Small intestine (tissue), 7 donors: ENCODE measurements at regions not wholly inside any gene's neighbourhood (a gene's known extent, or its start where the extent isn't known, plus 50 kb on each side); places are given as distances from the start of the nearest gene placed in this dataset.
"Not testable (repeated sequence)": the region's sequence is repeated elsewhere in the genome, so short reads cannot be mapped to it uniquely, and the experiment has no call there.

Source experiments
- DNase-seq, 2 donors: peaks; one replicate each; pipeline versions ENCODE4 v3.0.0 to v3.0.0-alpha.2; 2013
- FAIRE-seq: peaks from 2 replicates; lab custom pipeline; 2012; peaks lifted over from hg19 to GRCh38; lab: Jason Lieb, UNC
- H3K27ac ChIP-seq, 3 donors: one replicate each; pipeline ENCODE4 v1.5.1; 2013; ENCODE audit warnings: low read length in 2 of 3, mild to moderate bottlenecking in 2 of 3, control low read depth in 1 of 3, inconsistent platforms in 1 of 3, low read depth in 1 of 3, moderate library complexity in 1 of 3
- H3K27me3 ChIP-seq, 3 donors: one replicate each; pipeline ENCODE4 v1.6.1; 2013; ENCODE audit warnings: low read length in 3 of 3, inconsistent platforms in 1 of 3; ENCODE audit not compliant: control insufficient read depth in 3 of 3, insufficient read depth in 3 of 3
- H3K36me3 ChIP-seq, 3 donors: one replicate each; pipeline ENCODE4 v1.6.1; 2013; ENCODE audit warnings: low read length in 3 of 3, inconsistent platforms in 1 of 3, low read depth in 1 of 3, mild to moderate bottlenecking in 1 of 3, moderate library complexity in 1 of 3; ENCODE audit not compliant: control insufficient read depth in 3 of 3, insufficient read depth in 2 of 3
- H3K4me1 ChIP-seq, 3 donors: one replicate each; pipeline ENCODE4 v1.6.1; 2013; ENCODE audit warnings: low read length in 2 of 3, inconsistent platforms in 1 of 3, low read depth in 1 of 3, mild to moderate bottlenecking in 1 of 3, moderate library complexity in 1 of 3; ENCODE audit not compliant: control insufficient read depth in 3 of 3, insufficient read depth in 2 of 3
- H3K4me3 ChIP-seq, 3 donors: one replicate each; pipeline ENCODE4 v1.5.1; 2013; ENCODE audit warnings: low read length in 3 of 3, control low read depth in 1 of 3, inconsistent platforms in 1 of 3, low read depth in 1 of 3, mild to moderate bottlenecking in 1 of 3, moderate library complexity in 1 of 3
- H3K9me3 ChIP-seq, 2 donors: one replicate each; pipeline ENCODE4 v1.6.1; 2013; ENCODE audit warnings: low read depth in 1 of 2, low read length in 1 of 2; ENCODE audit not compliant: control insufficient read depth in 2 of 2, insufficient read depth in 1 of 2
- WGBS, 3 donors: extraction: QIAGEN DNeasy Blood & Tissue Kit; methylation state at CpG; one replicate each; pipeline ENCODE4 v1.1.7; 2013; 5-methylcytosine and 5-hydroxymethylcytosine counted together
- donor health status: healthy with polysubstance abuse.
- donor health status: control.
- donor health status: control.
- donor health status: Bipolar disorder and iron deficiency.
- donor health status: healthy.

DNA sequence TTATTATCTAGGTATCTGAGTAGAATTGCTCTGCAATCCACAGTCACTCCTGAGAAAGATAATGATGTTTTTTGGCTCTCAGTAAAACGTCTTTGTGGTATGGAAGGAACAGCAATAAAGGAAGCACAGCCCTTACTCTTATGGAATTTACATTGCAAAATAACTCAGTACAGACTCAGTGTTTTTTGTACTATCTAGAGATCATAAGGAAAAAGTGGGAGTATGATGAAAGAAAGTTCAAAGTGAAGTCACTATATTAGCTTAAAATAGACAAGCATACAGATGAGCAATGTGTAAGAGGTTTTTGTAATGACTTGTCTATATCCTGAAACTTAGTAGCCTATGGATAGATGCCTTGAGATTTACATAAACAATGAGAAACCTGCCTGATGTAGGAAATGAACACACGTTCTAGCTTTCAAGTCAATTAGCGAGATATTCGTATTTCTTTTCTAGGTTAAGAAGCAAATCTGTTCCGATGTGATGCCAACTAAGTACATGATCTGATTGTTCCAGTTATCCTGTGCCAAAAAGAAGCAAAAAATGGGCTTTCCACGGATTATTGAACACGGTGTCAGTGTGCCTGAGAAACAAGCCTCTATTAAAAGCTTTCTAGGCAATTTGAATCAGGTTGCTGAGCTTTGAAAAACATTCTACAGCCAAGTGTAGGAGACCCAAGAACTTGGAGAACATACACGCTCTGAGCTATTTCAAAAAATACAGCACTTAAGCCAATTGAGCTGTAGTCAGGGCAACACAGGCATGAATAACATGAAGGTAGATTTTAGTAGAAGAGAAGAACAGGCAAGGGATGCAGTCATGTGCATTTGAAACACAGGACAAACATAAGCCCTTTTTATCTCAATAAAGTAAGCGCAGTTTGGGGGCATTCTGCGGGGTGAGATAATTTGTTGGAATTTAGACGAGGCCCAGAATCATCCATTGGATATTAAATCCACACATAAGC lies 86.3 kb upstream of the TAF11L2 start:
- no peaks in the 10 kb centered on the region for H3K36me3 ChIP-seq
- no peaks in the 10 kb centered on the region for H3K4me1 ChIP-seq
- H3K27me3 ChIP-seq: no peaks in the 10 kb centered on the region
- WGBS, 3 donors: 60 to 76% (median 64%) methylated on average over 11 of the region's 11 CpGs
- H3K9me3 ChIP-seq: no peaks in the 10 kb centered on the region
- DNase-seq (no peak), FAIRE-seq (no peak)
- no peak overlapping the region for H3K4me3 ChIP-seq
- no peak overlapping the region for H3K27ac ChIP-seq

DNA sequence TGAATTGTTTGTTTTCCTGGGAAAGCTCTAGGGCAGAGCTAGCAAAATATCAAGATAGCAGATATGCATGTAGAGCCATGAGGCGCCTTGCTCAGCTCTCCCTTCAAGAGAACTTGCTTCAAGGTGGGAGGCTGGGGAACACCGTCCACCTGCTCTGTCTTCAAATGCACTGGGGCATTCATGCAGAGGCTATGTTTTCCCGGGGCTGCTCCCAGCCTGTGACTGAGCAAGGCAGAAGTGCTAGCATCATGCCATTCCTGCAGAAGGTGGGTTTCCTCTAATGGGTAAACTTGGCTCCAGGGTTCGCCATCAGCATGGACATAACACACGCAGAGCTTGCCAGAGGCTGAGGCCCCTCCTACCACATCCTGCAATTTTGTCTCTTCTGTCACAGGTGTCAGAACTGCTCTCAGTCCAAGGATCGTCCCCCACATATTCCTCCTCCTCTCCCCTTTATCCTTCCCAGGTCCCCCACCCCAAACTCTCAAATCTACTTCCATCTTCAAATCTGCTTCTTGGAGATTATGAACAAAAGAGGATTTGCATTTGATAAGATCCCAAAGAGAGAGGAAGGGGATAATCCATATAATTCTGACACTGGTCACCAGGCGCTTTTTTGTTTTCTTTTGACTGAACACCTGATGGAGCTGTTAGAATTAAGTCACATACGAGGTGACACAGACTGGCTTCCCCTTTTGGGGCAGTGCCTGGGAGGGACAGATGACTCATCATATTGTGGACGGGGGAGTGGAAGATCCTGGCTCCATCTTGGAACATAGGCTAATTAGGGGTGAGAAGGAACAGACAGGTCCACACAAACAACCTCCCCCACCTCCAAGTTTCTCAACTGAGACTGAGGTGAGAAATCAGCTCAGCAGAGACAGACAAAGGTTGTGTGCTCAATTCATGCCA lies 85.0 kb upstream of the TAF11L2 start:
- H3K9me3 ChIP-seq: no peaks in the 10 kb centered on the region
- H3K27ac ChIP-seq: no peak overlapping the region
- WGBS, 3 donors: 36 to 53% (median 45%) methylated on average over 9 of the region's 9 CpGs
- DNase-seq (no peak), FAIRE-seq (no peak)
- H3K4me3 ChIP-seq: no peak overlapping the region
- H3K36me3 ChIP-seq: no peaks in the 10 kb centered on the region
- H3K27me3 ChIP-seq: no peaks in the 10 kb centered on the region
- H3K4me1 ChIP-seq: no peaks in the 10 kb centered on the region

DNA sequence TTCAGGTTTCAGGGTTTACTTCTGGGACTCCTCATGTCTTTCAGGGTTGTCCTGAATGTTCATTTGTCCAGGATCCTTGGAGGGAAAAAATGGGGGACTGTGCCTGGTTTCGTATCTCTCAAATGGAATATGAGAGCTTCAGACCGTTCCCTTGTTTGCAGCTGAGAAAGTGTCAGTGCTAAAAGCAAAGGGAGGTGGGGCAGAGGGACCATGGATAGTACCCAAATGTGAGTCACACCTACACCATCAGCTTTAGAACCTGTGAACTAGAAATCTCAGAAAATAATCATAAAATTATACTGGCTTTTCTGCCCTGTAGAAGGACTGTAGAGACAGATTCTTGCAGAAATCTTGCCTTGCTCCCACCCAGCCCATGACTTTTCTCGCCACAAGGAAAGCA lies 84.3 kb upstream of the TAF11L2 start:
- H3K27ac ChIP-seq: no peak overlapping the region
- no peak for FAIRE-seq
- DNase-seq: no peak
- 79 to 86% (median 83%) methylated on average over 3 of the region's 3 CpGs for WGBS, 3 donors
- no peaks in the 10 kb centered on the region for H3K27me3 ChIP-seq
- H3K4me3 ChIP-seq: no peak overlapping the region
- peaks cover 0 to 2% of the 10 kb centered on the region in 2 donors for H3K9me3 ChIP-seq
- H3K4me1 ChIP-seq: no peaks in the 10 kb centered on the region
- H3K36me3 ChIP-seq: no peaks in the 10 kb centered on the region

DNA sequence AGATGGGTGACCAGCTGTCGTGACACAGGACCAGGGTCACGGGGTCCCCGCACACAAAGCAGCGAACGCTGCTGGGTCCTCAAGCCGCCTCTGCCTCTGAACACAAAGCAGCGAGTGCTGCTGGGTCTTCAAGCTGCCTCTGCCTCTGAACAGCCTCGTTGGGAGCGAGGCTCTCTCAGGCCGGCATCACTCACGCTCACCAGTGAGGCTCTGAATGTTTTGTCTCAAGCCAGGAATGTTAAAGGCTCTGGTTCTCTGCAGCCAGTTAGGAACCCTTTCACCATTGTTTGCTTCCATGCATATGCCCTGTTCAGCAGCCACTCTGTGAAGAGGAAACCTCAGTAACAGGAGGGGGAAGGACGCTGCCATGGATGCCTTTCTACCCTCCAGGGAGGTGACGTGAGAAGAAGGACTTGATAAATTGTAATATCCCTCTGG lies 82.7 kb upstream of the TAF11L2 start:
- 35 to 49% (median 44%) methylated on average over 13 of the region's 13 CpGs for WGBS, 3 donors

GRCh38 chr5:17416374-17416773 lies 81.7 kb upstream of the TAF11L2 start:
- WGBS, 3 donors: 75 to 93% (median 78%) methylated on average over 3 of the region's 4 CpGs
- FAIRE-seq, H3K36me3 ChIP-seq, H3K4me3 ChIP-seq, DNase-seq, H3K27me3 ChIP-seq, H3K4me1 ChIP-seq, H3K9me3 ChIP-seq, H3K27ac ChIP-seq: not testable (repeated sequence)

More for the DNA sequence above, 82.7 kb upstream of the TAF11L2 start:
- H3K9me3 ChIP-seq: peaks cover 0 to 3% of the 10 kb centered on the region in 2 donors
- no peaks in the 10 kb centered on the region for H3K36me3 ChIP-seq
- H3K4me1 ChIP-seq: no peaks in the 10 kb centered on the region
- H3K27ac ChIP-seq: no peak overlapping the region
- FAIRE-seq (no peak), DNase-seq (no peak)
- H3K4me3 ChIP-seq: no peak overlapping the region
- H3K27me3 ChIP-seq: no peaks in the 10 kb centered on the region

- no peaks in the 10 kb centered on the region for H3K4me1 ChIP-seq
- no peak overlapping the region for H3K27ac ChIP-seq
- WGBS, 3 donors: 81 to 85% (median 83%) methylated on average over 12 of the region's 12 CpGs
- no peak for FAIRE-seq
- H3K9me3 ChIP-seq: no peaks in the 10 kb centered on the region
- no peak for DNase-seq
- H3K4me3 ChIP-seq: no peak overlapping the region
- H3K36me3 ChIP-seq: no peaks in the 10 kb centered on the region
- no peaks in the 10 kb centered on the region for H3K27me3 ChIP-seq
Measured at GRCh38 chr5:17424674-17425073, 73.4 kb upstream of the TAF11L2 start.

- no peaks in the 10 kb centered on the region for H3K27me3 ChIP-seq
Measured at GRCh38 chr5:17425385-17426070, 72.5 kb upstream of the TAF11L2 start.

More at GRCh38 chr5:17425385-17426070, 72.5 kb upstream of the TAF11L2 start:
- Histone ChIP-seq H3K27ac (no peak overlapping the region), H3K9me3 (no peaks in the 10 kb centered on the region), H3K4me3 (no peak overlapping the region), H3K36me3 (no peaks in the 10 kb centered on the region), H3K4me1 (no peaks in the 10 kb centered on the region)
- WGBS, 3 donors: 73 to 76% (median 75%) methylated on average over 8 of the region's 8 CpGs
- DNase-seq (no peak), FAIRE-seq (no peak)
